ENCODE measurements at regions not wholly inside any gene's neighbourhood (a gene's known extent, or its start where the extent isn't known, plus 50 kb on each side); places are given as distances from the start of the nearest gene placed in this dataset.
"Not testable (repeated sequence)": the region's sequence is repeated elsewhere in the genome, so short reads cannot be mapped to it uniquely, and the experiment has no call there.

DNA sequence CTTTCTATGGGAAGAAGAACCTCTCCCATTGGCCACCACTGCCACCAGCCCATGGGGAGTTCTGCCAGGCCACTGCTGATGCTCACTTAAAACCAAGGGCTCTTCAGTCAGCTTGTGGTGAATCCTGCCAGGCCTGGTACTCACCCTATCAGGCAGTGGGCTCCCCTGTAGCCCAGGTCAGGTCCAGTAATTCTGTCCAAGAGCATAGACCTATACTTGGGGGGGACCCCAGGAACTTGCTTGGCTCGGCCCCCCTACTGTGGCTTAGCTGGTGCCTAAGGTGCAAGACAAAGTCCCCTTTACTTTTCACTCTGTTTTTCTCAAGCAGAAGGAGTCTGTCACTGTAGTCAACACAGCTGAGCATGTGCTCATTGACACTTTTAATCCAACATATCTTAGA lies 1012.2 kb downstream of the PCDH19 start:
- DNase-seq, result no peak

DNA sequence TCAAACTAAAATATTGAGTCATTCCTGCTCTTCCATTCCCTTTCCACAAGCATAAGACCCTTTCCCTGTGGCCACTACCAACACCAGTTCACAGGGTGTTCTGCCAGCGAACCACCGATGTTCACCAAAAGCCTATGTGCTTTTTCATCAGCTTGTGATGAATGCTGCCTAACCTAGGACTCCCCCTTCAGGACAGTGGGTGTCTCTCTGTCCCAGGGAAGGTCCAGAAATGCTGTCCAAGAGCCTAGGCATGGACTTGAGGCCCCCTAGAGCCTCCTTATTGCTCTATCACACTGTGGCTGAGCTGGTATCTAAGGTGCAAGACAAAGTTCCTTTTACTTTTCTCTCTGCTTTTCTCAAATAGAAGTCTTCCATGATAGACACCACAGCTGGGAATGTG lies 1015.6 kb downstream of the PCDH19 start:
- no peak for DNase-seq

DNA sequence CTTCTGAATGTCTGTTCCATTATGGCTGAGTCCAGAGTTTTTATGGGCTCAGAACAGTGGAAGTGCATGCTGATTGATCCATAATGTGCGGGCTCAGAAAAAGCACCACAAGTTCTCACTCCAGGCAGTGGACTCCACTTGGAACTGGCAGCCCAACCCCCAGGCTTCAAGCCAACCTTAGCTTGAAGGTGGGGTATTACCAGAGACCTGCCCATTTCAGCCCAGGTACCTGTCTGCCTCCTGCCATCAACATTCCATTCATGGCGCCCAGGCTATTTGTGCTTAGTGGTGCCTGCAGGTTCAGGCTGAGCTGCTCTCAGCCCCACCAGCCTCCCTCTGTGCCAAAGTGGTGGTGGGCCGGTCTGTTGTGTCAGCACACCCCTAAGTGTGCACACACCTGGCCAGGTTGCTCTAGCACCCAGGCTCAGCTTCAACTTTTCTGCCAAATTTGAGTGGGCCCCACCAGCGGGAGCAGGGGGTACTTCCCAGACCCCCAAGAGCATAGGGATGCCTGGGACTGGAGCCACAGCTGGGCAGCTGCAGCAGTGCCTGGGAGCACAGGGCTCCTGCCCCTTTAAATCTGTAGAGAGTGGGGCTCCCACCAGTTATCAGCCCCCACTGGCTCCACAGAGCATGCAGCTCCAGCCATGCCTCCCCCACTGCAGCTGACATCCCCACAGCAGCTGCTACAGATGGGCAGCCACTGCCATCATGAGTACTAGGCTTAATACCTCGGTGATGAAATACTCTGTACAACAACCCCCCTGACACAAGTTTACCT lies 1025.3 kb downstream of the PCDH19 start:
- no peak for DNase-seq

DNA sequence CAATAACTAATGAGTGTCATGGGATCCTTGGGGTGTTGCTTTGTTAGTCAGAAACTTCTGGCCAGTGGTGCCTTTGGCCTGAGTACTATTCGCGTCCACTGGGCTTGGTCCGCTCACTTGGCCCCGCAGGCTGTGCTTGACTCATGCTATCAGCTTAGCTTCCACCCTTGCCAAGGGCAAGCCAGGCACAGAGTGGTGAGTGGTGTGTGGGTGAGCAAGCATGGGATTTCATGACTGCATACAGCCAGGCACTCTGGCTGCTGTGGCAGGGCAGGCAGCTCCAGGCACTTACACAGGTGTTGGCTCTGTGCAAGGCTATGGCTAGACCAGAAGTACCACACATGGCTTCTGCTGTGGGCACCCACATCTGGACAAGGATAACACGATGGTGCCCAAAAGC lies 1026.3 kb downstream of the PCDH19 start:
- DNase-seq, result no peak

DNA sequence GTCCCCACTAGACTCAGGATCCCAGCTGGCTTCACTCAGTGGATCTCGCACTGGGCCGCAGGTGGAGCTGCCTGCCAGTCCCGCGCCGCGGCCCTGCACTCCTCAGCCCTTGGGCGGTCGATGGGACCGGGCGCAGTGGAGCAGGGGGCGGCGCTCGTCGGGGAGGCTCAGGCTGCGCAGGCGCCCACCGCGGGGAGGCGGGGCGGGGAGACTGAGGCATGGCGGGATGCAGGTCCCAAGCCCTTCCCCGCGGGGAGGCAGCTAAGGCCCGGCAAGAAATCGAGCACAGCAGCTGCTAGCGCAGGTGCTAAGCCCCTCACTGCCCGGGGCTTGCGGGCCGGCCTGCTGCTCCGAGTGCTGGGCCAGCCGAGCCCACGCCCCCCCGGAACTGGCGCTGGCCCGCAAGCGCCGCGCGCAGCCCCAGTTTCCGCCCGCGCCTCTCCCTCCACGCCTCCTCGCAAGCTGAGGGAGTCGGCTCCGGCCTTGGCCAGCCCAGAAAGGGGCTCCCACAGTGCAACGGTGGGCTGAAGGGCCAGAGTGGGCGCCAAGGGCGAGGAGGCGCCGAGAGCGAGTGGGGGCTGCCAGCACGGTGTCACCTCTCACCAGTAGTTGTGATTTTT lies 1038.0 kb downstream of the PCDH19 start:
- no peak for DNase-seq

DNA sequence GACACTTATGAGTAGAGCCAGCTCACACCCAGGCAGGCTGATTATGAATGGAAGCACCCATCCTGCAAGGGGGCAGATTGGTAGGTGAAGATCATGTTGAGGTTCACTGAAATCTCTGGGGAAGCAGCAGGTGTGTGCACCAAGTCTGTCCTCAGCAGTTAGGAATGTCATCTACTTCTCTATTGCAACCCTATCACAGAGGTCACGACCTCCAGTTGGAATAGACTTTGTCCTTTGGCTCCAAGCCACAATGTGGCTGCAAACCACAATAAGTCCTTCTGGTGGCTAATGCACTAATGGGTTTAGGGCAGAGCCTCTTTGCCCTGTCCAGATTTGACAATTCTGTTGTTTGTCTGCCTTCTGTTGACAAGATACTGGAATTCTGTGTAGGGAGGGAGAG lies 1056.7 kb downstream of the PCDH19 start:
- no peak for DNase-seq

DNA sequence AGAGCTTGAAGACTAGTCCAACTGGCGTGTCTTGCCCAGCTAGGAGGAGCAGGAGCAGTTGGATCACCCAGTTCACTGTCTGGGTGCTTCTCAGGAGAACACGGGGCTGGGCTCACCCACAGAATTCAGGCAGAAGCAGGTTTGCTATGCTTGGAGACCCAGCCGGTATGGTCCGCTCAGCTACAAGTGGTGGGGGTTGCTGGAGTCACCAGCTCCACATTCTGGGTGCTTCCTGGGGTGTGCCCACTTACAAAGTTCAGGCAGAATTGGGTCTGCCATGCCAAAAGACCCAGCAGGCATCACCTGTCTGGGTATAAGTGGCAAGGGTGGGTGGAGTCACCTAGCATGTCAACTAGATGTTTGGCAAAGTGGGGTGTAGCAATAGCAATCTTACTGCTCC lies 1061.8 kb downstream of the PCDH19 start:
- DNase-seq, result no peak

DNA sequence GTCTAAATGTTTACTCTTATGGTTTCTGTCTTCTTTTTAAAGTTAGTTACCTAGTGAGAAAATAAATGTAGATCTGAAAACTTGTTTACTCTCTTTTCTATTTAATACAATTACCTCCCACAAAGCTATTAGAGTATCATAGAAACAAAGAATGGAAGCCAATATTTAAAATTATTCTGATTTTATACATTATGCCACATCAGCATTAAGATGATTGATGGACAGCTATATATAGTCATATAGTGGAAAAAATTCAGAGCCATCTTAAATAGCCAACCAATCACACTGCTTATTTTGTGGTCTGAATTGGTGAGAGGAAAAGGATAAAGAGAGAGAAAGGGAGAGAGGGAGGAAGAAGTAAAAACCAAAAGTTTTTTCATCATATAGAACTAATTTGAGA lies 1101.8 kb downstream of the PCDH19 start:
- DNase-seq, result no peak

DNA sequence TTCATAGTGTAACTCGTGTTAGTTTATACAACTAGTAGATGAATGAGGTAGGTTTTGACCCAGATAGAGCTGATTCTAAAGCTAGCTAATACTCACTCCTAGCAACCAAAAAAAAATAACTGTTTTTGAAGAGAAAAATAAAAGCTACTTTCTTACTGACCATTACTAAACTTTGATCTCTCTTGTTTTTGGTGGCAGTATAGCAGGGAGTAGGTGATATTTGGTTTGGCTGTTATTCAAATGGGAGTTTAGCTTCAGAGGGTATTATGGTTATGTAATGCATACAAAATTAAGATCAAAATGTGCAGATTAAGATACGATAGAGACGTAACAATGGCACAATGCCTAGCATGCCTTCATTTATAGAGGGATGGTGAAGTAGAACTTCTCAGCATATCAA lies 1104.5 kb downstream of the PCDH19 start:
- DNase-seq, result no peak

DNA sequence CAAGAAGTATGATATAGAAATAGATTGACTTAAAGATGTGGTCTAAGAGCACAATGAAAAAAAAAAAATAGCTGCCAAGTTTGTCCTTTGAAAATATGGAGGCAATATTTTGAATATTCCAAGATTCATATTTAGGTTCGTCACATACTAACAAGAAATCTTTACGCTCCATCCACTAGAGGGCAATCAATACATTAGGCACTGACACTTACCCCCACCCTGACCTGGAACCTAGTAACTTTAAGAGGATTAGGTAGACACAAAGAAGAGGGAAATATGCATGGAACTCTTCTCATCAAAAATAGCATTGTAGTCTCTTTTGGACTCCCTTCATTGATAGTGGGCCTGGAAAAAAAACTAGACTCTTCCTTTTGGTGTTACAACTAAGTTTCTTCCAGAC lies 1108.1 kb downstream of the PCDH19 start:
- DNase-seq, result no peak

DNA sequence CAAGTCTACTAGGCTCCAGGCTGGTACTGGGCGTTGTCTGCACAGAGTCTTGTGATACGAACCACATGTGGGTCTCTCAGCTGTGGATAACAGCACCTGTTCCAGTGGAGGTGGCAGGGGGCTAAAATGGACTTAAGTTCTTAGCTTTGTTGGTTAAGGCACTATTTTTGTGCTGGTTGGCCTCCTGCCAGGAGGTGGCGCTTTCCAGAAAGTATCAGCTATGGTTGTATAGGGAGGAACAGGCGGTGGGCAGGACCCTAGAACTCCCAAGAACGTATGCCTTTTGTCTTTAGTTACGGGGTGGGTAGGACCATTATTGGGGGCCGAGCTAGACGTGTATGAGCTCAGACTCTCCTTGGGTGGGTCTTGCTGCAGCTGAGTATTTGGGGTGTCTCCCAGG lies 1138.4 kb downstream of the PCDH19 start:
- DNase-seq, result no peak

DNA sequence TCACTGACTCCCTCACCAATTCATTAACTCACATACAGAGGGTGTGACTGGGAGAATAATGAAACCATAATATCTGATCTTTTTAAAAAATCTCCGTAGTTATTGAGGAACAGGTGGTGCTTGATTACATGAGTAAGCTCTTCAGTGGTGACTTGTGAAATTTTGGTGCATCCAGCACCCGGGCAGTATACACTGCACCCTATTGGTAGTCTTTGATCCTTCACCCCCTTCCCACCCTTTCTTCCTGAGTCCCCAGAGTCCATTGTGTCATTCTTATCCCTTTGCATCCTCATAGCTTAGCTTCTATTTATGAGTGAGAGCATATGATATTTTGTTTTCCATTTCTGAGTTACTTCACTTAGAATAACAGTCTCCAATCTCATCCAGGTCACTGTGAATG lies 1143.8 kb downstream of the PCDH19 start:
- DNase-seq, result no peak

DNA sequence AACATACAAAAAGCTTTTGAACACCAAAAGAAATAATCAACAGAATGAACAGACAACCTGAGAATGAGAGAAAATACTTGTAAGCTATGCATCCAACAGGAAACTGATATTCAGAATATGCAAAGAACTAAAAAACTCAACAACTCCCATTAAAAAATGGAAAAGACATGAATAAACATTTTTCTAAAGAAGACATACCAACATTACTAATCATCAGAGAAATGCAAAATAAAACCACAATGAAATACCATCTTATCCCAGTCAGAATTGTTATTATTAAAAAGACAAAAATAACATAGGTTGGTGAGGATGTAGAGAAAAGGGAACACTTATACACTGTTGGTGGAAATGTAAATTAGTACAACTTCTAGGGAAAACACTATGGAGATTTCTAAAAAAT lies 1161.9 kb downstream of the PCDH19 start:
- DNase-seq, result no peak

DNA sequence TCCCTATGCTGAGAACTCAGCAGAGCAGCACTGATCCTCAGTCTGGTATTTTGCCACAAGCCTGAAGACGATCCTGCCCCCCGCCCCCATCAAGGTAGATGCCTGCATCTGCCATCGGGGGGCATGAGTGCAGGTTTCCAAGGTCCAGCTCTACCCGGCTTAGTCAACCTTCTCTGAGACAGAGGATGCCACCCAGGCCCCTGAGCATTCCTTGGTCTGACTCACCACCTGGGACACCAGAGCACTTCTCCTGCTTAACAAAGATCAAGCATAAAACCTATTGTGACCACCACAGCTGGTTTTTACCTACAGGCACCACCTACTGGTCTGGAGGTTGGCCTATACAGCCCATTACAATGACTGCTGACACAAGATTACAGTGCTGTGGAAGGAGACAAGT lies 1168.1 kb downstream of the PCDH19 start:
- no peak for DNase-seq

DNA sequence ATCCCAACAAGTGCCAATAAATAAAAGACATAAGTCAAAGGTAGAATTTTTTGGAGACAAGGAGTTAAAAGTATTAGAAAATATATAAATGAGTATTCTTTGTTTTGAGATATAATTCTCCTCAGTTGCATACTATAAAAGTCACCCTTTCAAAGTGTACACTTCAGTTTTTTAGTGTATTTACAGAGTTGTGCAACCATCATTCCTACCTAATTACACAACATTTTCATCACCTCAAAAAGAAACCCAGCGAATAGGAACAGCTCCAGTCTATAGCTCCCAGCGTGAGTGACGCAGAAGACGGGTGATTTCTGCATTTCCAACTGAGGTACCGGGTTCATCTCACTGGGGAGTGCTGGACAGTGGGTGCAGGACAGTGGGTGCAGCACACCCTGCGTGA lies 1175.7 kb downstream of the PCDH19 start:
- not testable (repeated sequence) for DNase-seq

DNA sequence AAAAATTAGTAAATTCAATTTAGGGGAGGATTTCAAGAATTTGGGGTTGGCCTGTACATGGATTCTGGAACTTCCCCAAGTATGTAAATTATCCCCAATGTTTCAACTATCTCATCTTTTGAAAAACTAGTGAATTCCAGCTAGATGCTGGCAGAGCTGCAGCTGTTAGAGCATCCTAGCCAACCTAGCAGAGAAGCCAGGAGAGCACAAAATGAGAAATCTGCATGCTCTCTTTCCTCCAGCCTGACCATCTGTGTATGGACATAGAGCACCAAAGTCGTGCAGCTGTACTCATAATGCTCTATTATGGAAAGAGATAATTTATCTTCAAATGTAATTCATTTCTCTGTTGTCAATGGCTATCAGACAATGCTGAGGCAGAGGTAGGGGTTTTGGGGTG lies 1217.7 kb downstream of the PCDH19 start:
- no peak for DNase-seq

DNA sequence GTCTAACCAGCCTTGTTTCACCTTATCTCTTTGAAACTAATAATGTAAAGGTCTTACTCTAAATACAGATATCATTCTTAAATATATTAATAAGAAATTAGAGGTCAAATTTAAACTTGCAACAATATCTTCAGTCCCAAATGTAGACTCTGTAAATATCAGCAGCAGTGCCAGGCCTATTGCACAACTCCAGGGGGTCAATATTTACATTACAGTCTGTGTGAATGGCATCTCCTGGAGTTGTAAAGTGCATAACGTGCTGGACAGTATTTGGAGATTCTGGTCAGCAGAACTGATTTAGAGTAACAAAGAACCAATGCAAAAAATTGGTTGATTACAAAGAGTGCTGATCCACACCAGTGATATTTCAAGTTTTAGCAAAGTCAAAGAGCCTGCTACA lies 1225.9 kb downstream of the PCDH19 start:
- DNase-seq, result no peak

DNA sequence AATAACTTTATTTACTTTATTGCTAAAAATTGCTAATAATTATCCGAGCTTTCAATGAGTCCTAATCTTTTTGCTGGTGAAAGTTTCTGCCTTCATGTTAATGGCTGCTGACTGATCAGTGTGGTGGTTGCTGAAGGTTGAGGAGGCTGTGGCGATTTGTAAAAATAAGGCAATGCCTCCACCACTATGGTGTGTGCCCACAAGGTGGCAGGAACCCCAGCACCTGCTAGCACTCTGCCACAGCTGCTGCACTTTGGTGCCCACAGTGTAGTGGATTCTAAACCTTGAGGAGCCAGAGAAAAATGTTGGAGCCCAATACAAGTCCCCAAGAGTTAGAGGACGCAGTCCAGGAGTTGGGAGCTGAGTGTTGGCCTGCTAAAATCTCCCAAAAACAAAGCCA lies 1237.1 kb downstream of the PCDH19 start:
- DNase-seq, result no peak

DNA sequence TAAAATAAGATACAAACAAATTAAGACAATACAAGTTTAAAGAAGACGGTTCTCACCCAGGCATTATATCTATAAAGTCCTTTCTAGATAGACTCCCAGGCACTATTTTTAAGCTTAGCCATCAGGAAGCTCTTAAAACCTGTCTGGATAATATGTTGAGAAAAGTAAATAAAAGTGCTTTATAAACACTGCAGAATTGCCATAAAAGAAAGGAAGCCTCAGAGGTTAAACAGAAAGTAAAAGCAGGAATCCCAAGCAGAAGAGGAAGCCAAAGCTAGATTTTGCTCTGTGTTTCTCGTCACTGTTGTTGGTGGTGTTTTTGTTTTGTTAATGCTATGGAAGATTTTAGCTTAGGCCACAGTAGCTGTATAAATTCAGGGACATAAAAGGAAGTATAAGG lies 1267.3 kb downstream of the PCDH19 start:
- no peak for DNase-seq

DNA sequence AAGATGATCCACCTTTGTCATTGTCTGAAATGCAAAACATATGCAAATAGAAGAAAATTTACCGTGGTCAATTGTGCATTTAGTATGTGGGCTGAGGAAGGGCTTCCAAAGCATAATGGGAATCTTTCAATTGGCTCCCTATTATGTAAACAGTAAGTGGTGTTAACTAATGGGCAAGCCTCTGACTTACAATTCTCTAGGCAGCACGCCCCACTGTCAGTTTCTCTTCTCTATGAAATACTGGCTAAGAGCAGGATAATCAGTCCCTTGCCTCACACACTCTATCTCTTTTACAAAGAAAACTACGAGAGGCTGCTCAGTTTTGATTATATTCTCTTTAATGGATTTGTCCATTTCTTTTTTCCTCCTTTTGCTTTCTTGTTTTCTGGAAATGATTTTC lies 1272.6 kb downstream of the PCDH19 start:
- DNase-seq, result no peak

DNA sequence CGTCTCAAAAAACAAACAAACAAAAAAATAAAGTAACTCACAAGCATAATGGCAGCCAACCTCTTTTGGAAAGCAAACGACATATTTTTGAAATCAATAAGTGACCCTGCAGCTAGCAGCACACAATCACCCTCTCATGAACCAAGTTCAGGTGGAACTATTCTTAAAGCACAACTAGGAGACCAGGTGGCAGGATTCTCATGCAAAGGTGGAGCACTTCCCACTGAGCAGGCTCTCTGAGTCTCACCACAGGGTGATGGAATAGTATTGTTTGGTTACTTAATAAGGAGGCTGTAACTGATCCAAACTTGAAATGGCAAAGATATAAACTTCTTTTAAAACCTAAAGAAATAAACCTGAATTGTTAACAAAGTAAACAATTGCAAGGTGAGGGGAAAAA lies 1293.1 kb downstream of the PCDH19 start:
- no peak for DNase-seq

DNA sequence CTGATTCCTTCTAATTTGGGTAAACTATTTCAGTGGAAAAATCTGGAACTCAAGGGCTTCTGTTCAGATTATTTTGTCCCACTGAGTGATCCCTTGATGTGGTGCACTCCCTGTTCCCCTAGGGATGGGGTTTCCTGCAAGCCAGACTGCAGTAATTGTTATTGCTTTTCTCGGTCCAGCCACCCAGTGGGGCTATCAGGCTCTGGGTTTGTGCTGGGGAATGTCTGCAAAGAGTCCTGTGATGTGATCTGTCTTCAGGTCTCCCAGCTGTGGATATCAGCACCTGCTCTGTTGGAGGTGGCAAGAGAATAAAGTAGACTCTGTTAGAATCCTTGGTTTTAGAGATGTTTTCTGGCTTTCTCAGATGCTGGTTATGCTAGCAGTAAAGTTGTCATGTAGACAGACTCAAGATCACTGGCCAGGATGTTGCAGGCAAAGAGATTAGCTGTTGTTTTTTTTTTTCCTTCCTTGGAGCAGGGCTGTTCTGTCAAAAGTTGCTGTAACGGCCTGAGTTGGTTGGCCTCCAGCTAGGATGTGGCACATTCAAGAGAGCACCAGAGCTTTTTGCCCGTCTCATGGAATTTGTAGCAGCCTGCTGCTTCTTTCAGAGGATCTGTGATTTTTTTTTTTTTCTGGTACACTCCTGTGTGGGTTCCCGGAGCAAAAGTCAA lies 1314.0 kb downstream of the PCDH19 start:
- no peak for DNase-seq

DNA sequence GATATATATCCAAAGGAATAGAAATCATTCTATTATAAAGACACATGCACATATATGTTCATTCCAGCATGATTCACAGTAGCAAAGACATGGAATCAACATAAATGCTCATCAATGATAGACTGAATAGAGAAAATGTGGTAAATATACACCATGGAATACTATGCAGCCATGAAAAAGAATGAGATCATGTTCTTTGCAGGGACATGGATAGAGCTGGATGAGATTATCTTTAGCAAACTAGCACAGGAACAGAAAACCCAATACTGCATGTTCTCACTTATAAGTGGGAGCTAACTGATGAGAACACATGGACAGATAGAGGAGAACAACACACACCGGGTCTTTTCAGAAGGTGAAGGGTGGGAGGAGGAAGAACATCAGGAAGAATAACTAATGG lies 1318.6 kb downstream of the PCDH19 start:
- no peak for DNase-seq

DNA sequence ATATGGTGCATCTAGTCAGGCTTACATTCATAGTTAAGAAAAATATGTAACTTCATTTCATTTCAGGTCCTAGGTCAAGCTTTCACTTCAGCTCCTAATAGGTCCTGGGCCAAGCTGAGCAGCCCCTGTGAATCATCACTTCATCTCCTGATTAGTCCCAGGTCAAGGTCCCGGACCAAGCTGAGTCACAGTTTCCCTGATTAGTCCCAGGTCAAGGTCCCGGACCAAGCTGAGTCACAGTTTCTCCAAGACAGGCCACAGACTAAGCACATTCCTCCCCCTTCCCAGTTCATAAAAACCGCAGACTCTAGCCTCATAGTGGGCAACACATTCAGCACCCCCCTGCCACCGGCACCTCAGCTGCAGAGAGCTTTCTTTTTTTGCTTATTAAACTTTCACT lies 1331.8 kb downstream of the PCDH19 start:
- no peak for DNase-seq
